SU-DHL-6 (cell line): ENCODE measurements at regions not wholly inside any gene's neighbourhood (a gene's known extent, or its start where the extent isn't known, plus 50 kb on each side); places are given as distances from the start of the nearest gene placed in this dataset.

Experiments used
- H2AFZ ChIP-seq: fragments of 200-600 bp; sonication (generic); 2 replicates; pipeline ENCODE4 v1.6.1; 2014; ENCODE audit warnings: low read depth, mild to moderate bottlenecking, moderate library complexity, mixed read lengths, antibody characterized with exemption, low read length; ENCODE audit not compliant: severe bottlenecking
- H3F3A ChIP-seq: fragments of 200-600 bp; shearing (Covaris generic); 2 replicates; pipeline ENCODE4 v1.6.0; 2016; ENCODE audit warnings: antibody characterized with exemption, mild to moderate bottlenecking; ENCODE audit not compliant: insufficient read depth
- H3K27ac ChIP-seq: fragments of 200-600 bp; sonication (generic); 2 replicates; pipeline ENCODE4 v1.5.1; 2016; ENCODE audit warnings: low read depth, mild to moderate bottlenecking, low read length, moderate library complexity, mixed read lengths
- H3K27me3 ChIP-seq: fragments of 200-600 bp; sonication (generic), shearing (Covaris generic); 2 replicates; pipeline ENCODE4 v1.6.0; 2014; ENCODE audit warnings: mild to moderate bottlenecking, low read length
- H3K36me3 ChIP-seq: fragments of 200-600 bp; sonication (generic); 2 replicates; pipeline ENCODE4 v1.6.1; 2014; ENCODE audit warnings: mild to moderate bottlenecking, low read length, mixed read lengths
- H3K4me2 ChIP-seq: fragments of 300-600, 200-600 bp; shearing (Covaris generic), sonication (generic); 2 replicates; pipeline ENCODE4 v1.6.0; 2014; ENCODE audit warnings: low read length, low read depth, mild to moderate bottlenecking; ENCODE audit not compliant: poor library complexity, severe bottlenecking
- H3K4me3 ChIP-seq: fragments of 200-600 bp; sonication (generic); 2 replicates; pipeline ENCODE4 v1.5.1; 2014; ENCODE audit warnings: antibody characterized with exemption, low read length, mild to moderate bottlenecking, mixed read lengths; ENCODE audit not compliant: insufficient read depth, poor library complexity, severe bottlenecking
- H3K79me2 ChIP-seq: fragments of 200-600 bp; sonication (generic); 2 replicates; pipeline ENCODE4 v1.6.1; 2014; ENCODE audit warnings: mild to moderate bottlenecking, low read length, moderate library complexity; ENCODE audit not compliant: insufficient read depth
- H3K9ac ChIP-seq: fragments of 200-600 bp; sonication (generic); 2 replicates; pipeline ENCODE4 v1.7.0; 2014; ENCODE audit warnings: mild to moderate bottlenecking, low read length
- H3K9me2 ChIP-seq: fragments of 200-600 bp; sonication (generic); replicated peaks from 2 replicates; pipeline ENCODE4 v1.6.1; 2014; ENCODE audit warnings: low read length; ENCODE audit not compliant: insufficient read depth
- H3K9me3 ChIP-seq: fragments of 200-600 bp; sonication (generic); 2 replicates; pipeline ENCODE4 v1.6.1; 2014; ENCODE audit warnings: low read length, mixed read lengths; ENCODE audit not compliant: insufficient read depth
- H4K20me1 ChIP-seq: fragments of 200-600 bp; sonication (generic); 2 replicates; pipeline ENCODE4 v1.6.1; 2014; ENCODE audit warnings: low read depth, mild to moderate bottlenecking, antibody characterized with exemption, low read length, moderate library complexity, mixed read lengths
- CTCF ChIP-seq: fragments of 200-600 bp; sonication (generic); IDR thresholded peaks from one replicate; pipeline ENCODE4 v1.5.1; 2017; ENCODE audit warnings: antibody characterized with exemption, mild to moderate bottlenecking, low read length, moderate library complexity; ENCODE audit not compliant: insufficient read depth, poor library complexity, severe bottlenecking
- EZH2phosphoT487 ChIP-seq: fragments of 200-600 bp; sonication (generic), shearing (Covaris generic); conservative IDR thresholded peaks from 2 replicates; pipeline ENCODE4 v1.6.1; 2018; ENCODE audit warnings: mild to moderate bottlenecking, antibody characterized with exemption, low read length, moderate library complexity, mixed read lengths

GRCh38 chr2:15786003-15786654 is 154.2 kb upstream of the MYCN start:
- Histone ChIP-seq H4K20me1 (no peaks in the 10 kb centered on the region), H3K4me3 (no peak overlapping the region), H3K36me3 (no peaks in the 10 kb centered on the region), H3K9me2 (no peaks in the 10 kb centered on the region), H3K9me3 (no peaks in the 10 kb centered on the region), H3K4me2 (no peak overlapping the region), H3K9ac (no peak overlapping the region), H2AFZ (no peak overlapping the region), H3K27ac (no peak overlapping the region), H3K27me3 (no peaks in the 10 kb centered on the region), H3K79me2 (no peaks in the 10 kb centered on the region), H3F3A (no peaks in the 10 kb centered on the region)
- TF ChIP-seq EZH2phosphoT487 (no peak), CTCF (no peak)

GRCh38 chr2:15786901-15787300 is 153.4 kb upstream of the MYCN start:
- Histone ChIP-seq H3K27ac (no peak overlapping the region), H3K9me3 (no peaks in the 10 kb centered on the region), H3K27me3 (no peaks in the 10 kb centered on the region), H3K4me2 (no peak overlapping the region), H3K4me3 (no peak overlapping the region), H3K9me2 (no peaks in the 10 kb centered on the region), H3F3A (no peaks in the 10 kb centered on the region), H2AFZ (no peak overlapping the region), H3K79me2 (no peaks in the 10 kb centered on the region), H4K20me1 (no peaks in the 10 kb centered on the region), H3K9ac (no peak overlapping the region), H3K36me3 (no peaks in the 10 kb centered on the region)
- TF ChIP-seq CTCF (no peak), EZH2phosphoT487 (no peak)

- Histone ChIP-seq H3K27me3 (no peaks in the 10 kb centered on the region), H4K20me1 (no peaks in the 10 kb centered on the region), H2AFZ (no peak overlapping the region), H3K27ac (no peak overlapping the region), H3K36me3 (no peaks in the 10 kb centered on the region), H3K9ac (no peak overlapping the region), H3K79me2 (no peaks in the 10 kb centered on the region), H3F3A (no peaks in the 10 kb centered on the region), H3K9me3 (no peaks in the 10 kb centered on the region), H3K4me2 (no peak overlapping the region), H3K4me3 (no peak overlapping the region), H3K9me2 (no peaks in the 10 kb centered on the region)
- TF ChIP-seq CTCF (no peak), EZH2phosphoT487 (no peak)
Measured at GRCh38 chr2:15787535-15788454, 152.6 kb upstream of the MYCN start.
